ENCODE measurements at regions not wholly inside any gene's neighbourhood (a gene's known extent, or its start where the extent isn't known, plus 50 kb on each side); places are given as distances from the start of the nearest gene placed in this dataset.
"Not testable (repeated sequence)": the region's sequence is repeated elsewhere in the genome, so short reads cannot be mapped to it uniquely, and the experiment has no call there.

DNA sequence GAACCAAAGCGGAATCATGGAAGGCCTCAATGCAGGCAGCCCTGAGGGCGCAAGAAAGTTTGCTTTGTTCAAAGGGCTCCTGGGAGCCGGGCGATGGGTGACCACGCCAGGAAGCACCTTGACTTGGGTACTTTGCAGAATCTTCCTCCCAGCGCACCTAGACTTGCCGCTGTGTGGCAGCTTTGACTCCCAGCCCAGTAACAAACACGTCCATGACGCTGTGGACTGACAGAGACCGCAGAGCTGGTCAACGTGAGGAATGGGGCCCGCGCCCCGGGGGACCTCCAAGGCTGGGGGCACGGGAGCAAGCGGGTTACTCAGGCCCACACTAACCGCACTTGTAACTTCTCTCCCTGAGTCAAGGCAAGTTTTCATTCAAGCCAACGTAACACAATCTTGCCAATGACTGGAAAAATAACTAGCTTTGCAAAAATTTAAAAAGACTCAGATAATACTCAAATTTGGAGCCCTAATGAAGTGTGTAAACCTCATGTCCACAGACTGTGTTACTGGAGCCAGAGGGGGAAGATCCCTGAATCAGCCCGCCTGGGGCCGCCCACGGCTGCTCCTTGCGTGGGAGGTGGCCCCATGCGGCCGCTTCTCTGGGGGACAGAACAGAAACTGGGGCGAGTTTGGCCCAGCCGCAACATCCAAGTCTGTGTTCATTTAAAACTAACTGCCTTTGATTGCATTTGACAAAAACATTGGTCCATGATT is 130.8 kb downstream of the DNAJB6 start:
- no peak for DNase-seq (ENCODE audit: low read depth, low spot score)

- no peak for DNase-seq (ENCODE audit: low read depth, low spot score)
Measured at GRCh38 chr7:157468221-157469111, 131.7 kb downstream of the DNAJB6 start.

DNA sequence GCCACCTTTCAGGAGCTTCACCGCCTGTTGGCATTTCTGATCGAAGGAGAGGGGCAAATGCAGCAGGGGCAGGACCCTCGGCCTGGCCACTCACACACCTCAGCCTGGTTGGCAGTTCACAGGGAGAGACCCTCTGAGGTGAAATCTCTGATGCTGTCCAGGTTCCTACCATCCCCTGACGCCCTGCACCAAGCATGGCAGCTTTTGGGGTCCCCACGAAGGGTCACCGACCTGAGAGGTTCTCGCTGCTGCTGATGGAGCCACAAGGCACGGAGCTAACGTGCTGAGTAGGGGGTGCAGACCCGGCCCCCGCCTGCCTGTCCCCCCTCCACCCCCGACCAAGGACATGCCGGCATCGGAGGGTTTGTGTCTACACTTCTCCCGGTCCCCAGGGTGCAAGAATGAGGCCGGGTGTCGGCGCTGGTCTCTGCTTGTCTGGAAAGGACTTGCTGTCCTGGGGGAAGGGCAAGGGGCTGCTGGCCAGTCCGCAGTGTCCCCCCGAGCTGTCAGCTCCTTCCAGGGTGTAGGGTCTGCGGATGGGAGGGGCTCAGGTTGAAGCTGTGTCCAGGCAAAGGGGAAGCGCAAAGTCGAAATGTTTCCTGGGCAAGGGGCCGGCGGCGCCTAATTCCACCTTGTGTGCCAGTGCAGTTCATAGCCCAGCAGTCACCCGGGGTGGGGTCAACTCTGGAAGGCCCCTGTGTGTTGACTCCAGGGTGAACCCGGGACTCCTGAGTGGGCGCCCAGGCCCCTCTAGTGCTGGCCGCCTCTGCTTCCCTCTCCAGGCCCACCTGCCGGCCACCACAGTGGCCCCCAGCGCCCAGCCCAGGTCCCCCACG is 132.6 kb downstream of the DNAJB6 start:
- no peak for DNase-seq (ENCODE audit: low read depth, low spot score)

DNA sequence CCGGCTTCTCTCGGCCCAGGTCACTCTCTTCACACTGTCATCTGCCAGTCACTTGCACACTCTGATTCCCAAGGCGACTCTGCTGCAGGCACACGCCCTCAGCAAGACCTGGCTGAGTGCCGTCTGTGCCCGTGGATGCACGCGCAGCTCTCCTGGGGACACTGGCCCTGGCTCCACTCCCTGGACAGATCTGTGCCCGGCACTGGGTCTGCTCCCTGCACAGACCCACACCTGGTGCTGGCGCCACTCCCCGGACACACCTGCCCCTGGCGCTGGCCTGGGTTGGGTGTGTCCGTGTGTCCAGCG is 133.2 kb downstream of the DNAJB6 start:
- DNase-seq (ENCODE audit: low read depth, low spot score): no peak

DNA sequence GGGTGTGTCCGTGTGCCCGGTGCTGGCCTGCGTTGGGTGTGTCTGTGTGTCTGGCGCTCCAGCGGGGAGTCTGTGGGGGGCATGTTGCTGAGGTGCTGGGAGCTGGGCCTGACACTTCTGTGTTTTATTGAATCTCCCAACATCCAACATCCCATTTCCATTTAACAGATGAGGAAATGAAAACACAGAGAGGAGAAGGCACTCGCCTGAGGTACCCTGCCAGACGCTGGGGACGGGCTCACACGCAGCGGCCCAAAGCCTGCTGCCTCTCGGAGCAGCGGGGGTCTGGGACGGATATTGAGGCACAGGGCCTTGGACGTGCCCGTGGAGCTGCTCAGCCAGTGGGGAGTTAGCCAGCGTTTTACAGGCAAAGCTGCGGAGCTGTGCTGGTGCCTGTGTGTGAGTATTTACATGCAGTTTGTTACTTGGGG is 133.9 kb downstream of the DNAJB6 start:
- DNase-seq (ENCODE audit: low read depth, low spot score): no peak

- no peak for DNase-seq (ENCODE audit: low read depth, low spot score)
Measured at GRCh38 chr7:157471259-157472125, 134.7 kb downstream of the DNAJB6 start.

- peak; percentile 32 for DNase-seq (ENCODE audit: low read depth, low spot score)
Measured at GRCh38 chr7:157472311-157473050, 135.7 kb downstream of the DNAJB6 start.

DNA sequence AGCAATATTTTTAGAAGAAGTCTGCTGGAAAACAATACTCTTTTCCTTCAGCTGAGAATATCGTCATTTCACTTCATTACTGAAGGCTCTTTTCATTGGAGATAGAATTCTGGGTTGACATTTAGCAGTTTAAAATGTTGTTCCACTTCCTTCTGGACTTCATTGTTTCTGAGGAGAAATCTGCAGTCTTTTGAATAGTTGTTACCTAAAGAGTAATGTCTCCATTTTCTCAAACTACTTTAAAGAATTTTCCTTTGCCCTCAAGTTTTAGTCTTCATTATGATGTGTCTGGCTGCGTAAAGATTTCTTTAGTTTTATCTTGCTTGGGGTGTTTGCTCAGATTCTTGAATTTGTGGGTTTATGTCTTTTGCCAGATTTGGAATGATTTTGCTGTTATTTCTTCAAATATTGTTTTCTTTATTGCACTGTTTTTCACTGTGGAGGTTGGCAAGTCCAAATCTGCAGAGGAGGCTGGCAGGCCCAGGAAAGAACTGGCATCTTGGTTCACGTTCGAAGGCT is 136.3 kb downstream of the DNAJB6 start:
- no peak for DNase-seq (ENCODE audit: low read depth, low spot score)

DNA sequence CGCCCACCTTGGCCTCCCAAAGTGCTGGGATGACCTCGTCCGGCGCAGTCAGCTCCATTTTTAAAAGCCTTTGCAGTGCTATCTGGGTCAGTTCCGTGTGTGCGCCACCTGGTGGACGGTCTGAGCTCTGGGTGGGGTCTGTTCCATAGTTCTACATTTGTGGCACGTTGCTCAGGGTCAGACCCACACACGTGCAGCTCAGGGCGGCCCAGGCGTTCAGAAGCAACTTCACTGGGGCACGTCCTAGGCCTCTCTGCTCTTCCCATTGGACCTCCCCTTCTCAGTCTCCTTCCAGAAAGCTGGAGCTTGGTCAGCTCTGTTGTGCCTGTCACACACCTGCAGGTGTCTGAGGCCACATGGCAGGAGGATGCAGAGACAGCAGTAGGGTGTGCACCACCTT is 137.9 kb downstream of the DNAJB6 start:
- DNase-seq (ENCODE audit: low read depth, low spot score): peak; percentile 80

- no peak for DNase-seq (ENCODE audit: low read depth, low spot score)
Measured at GRCh38 chr7:157475095-157475494, 138.3 kb downstream of the DNAJB6 start.

DNA sequence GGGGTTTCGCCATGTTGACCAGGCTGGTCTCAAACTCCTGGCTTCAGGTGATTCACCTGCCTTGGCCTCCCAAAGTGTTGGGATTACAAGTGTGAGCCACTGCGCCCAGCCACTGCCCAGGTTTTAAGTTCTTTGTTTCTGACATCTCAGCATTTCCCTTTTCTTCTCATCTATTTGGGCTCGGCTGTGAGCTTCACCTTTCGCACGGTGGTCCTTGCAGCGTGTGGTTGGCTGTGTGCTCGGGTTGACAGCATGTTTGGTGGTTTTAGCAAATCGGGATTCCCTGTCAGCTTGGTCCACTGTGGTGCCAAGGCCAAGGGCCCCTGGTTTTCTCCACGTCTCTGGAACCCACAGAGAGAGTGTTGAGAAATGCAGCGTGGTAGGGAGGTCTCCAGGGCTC is 138.8 kb downstream of the DNAJB6 start:
- no peak for DNase-seq (ENCODE audit: low read depth, low spot score)

DNA sequence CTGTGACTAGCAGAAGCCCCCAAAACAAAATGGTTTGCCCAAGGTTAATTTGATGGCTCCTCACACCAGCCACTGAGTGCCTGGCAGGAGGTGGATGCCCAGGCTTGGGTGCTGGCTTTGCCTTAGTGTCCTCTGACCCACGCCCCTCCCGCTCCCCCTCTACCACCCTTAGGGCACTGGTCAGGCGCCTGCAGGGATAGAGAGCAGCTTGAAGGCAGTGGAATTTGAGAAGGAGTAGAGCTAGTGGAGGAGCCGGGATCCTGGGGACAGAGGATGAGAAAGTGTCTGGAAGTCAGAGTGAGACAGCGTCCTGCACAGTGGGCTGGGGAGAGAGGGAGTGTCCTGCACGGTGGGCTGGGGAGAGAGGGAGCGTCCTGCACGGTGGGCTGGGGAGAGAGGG is 139.4 kb downstream of the DNAJB6 start:
- no peak for DNase-seq (ENCODE audit: low read depth, low spot score)

- no peak for DNase-seq (ENCODE audit: low read depth, low spot score)
Measured at GRCh38 chr7:157476654-157477549, 140.1 kb downstream of the DNAJB6 start.

GRCh38 chr7:157477550-157478212 is 140.9 kb downstream of the DNAJB6 start:
- no peak for DNase-seq (ENCODE audit: low read depth, low spot score)

DNA sequence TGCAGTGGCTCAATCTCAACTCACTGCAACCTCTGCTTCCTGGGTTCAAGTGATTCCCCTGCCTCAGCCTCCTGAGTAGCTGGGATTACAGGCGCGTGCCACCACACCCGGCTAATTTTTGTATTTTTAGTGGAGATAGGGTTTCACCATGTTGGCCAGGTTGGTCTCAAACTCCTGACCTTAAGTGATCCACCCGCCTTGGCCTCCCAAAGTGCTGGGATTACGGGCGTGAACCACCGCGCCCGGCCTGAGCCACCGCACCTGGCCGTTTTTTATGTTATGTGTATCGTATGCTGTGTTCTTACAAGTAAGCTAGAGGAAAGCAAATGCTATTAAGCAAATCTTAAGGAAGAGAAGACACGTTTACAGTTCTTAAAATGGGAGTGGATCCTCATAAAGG is 141.8 kb downstream of the DNAJB6 start:
- DNase-seq (ENCODE audit: low read depth, low spot score): not testable (repeated sequence)

- DNase-seq (ENCODE audit: low read depth, low spot score): no peak
Measured at GRCh38 chr7:157479326-157479725, 142.5 kb downstream of the DNAJB6 start.

DNA sequence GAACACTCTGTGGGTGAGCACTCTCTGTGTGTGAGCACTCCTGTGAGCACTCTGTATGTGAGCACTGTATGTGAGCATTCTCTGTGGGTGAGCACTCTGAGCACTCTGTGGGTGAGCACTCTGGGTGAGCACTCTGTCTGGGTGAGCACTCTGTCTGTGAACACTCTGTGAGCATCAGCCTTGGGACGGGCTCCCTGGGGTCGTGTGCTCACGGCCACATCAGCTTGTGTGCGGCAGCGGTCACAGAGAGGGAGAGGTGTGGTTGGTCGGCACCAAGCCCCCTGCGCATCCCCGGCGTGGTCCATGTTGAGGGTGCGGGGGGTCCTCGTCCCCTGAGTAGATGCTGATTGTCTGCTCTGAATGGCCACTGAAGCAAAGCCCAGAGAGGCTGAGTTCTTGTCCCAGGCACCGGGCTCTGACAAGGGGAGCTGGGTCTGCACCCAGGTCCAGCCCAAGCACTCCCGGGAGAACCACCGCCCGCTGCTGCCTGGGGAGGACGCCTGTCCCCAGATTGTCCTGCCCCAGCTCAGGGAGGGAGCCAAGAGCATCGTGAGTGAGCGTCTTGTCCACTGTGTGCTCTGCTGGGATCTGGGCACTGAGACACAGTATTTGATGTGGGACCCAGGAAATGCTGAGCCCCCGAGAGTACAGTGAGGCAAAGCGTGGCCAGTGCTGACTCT is 143.7 kb downstream of the DNAJB6 start:
- no peak for DNase-seq (ENCODE audit: low read depth, low spot score)

GRCh38 chr7:157481389-157481788 is 144.6 kb downstream of the DNAJB6 start:
- DNase-seq (ENCODE audit: low read depth, low spot score): no peak
